ENCODE measurements at regions not wholly inside any gene's neighbourhood (a gene's known extent, or its start where the extent isn't known, plus 50 kb on each side); places are given as distances from the start of the nearest gene placed in this dataset.

- no peak for FAIRE-seq
- no peak for DNase-seq (ENCODE audit: insufficient read length, low spot score)
- no peak for TF ChIP-seq CTCF (IDR thresholded peaks at IDR 0.05; ENCODE audit: insufficient read depth, missing control alignments)
Measured at GRCh38 chr15:61331019-61331418, 101.9 kb upstream of the RORA start.

GRCh38 chr15:61327019-61327631 lies 98.0 kb upstream of the RORA start:
- no peak for DNase-seq (ENCODE audit: insufficient read length, low spot score)
- no peak for FAIRE-seq
- no peak for TF ChIP-seq CTCF (IDR thresholded peaks at IDR 0.05; ENCODE audit: insufficient read depth, missing control alignments)

GRCh38 chr15:61319892-61320291 lies 90.8 kb upstream of the RORA start:
- FAIRE-seq (no peak), DNase-seq (ENCODE audit: insufficient read length, low spot score) (no peak)
- no peak for TF ChIP-seq CTCF (IDR thresholded peaks at IDR 0.05; ENCODE audit: insufficient read depth, missing control alignments)

- FAIRE-seq, result no peak
Measured at GRCh38 chr15:61318802-61319525, 89.9 kb upstream of the RORA start.

GRCh38 chr15:61318301-61318700 lies 89.2 kb upstream of the RORA start:
- no peak for FAIRE-seq
- DNase-seq (ENCODE audit: insufficient read length, low spot score), result no peak
- TF ChIP-seq CTCF (IDR thresholded peaks at IDR 0.05; ENCODE audit: insufficient read depth, missing control alignments), result no peak

More at GRCh38 chr15:61318802-61319525, 89.9 kb upstream of the RORA start:
- TF ChIP-seq CTCF (IDR thresholded peaks at IDR 0.05; ENCODE audit: insufficient read depth, missing control alignments), result no peak
- DNase-seq (ENCODE audit: insufficient read length, low spot score), result no peak

GRCh38 chr15:61315471-61315870 lies 86.4 kb upstream of the RORA start:
- FAIRE-seq (no peak), DNase-seq (ENCODE audit: insufficient read length, low spot score) (no peak)
- TF ChIP-seq CTCF (IDR thresholded peaks at IDR 0.05; ENCODE audit: insufficient read depth, missing control alignments), result no peak

- DNase-seq (ENCODE audit: insufficient read length, low spot score), result no peak
- no peak for FAIRE-seq
- TF ChIP-seq CTCF (IDR thresholded peaks at IDR 0.05; ENCODE audit: insufficient read depth, missing control alignments), result no peak
Measured at GRCh38 chr15:61314427-61314826, 85.3 kb upstream of the RORA start.
